Pulmonary artery endothelial cell (primary cell): ENCODE measurements at regions not wholly inside any gene's neighbourhood (a gene's known extent, or its start where the extent isn't known, plus 50 kb on each side); places are given as distances from the start of the nearest gene placed in this dataset.
"Not testable (repeated sequence)": the region's sequence is repeated elsewhere in the genome, so short reads cannot be mapped to it uniquely, and the experiment has no call there.

Experiments used
- DNase-seq: peaks from one replicate; pipeline ENCODE4 v3.0.0-alpha.2; 2011; ENCODE audit warnings: low read depth, low spot score

DNA sequence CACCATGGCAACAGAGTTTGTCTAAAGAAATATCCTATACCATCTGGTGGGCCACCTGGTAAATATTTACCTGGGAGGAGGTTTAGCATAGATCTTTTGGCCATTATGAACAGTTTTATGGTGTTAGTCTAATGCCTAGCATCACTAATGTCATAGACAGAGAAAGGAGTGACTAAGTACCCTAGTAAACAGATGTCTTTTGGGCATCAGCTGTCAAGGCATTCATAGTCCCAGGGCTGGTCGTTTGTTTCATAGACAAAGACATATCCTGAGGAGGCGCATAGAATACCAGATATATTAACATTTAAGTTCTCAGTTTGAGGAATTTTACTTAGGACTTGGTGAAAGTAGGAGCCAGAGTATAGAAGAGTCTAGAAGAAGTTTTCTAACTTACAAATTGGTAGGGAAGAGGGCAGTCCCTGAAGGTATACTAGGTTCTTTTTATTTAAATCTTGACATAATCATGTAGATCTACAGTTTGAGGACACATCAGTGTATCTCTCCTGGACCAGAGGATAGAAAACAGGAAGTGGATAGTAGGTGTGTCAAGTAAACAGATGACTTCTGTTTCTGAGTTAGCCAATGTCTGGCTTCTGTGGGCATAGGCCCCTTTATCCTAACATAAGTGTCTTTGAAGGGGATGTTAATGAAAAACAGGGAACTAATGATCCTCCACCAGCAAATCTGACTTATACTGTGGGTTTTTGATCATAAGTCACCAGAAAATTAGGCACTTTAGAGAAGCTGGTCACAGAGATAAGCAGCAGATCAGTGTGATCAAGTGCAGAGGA, 105.0 kb upstream of the PRSS3 start:
- no peak for DNase-seq

GRCh38 chr9:33695299-33695698, 100.1 kb upstream of the PRSS3 start:
- no peak for DNase-seq

- no peak for DNase-seq
Measured at GRCh38 chr9:33695856-33696255, 99.5 kb upstream of the PRSS3 start.

DNA sequence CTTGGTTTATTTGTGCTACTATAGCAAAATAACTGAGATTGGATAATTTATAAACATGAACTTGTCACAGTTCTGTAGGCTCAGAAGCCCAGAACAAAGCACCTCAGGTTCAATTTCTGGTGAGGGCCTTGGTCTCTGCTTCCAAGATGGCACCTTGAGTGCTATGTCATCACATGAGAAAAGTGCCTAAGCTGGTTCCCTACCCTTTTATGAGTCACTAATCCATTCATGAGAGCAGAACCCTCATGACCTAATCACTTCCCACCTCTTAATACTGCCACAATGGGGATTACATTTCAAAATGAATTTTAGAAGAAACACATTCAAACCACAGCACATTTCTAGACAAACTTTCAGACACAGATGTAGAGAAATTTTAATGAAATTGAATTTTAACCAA, 98.2 kb upstream of the PRSS3 start:
- DNase-seq = no peak

DNA sequence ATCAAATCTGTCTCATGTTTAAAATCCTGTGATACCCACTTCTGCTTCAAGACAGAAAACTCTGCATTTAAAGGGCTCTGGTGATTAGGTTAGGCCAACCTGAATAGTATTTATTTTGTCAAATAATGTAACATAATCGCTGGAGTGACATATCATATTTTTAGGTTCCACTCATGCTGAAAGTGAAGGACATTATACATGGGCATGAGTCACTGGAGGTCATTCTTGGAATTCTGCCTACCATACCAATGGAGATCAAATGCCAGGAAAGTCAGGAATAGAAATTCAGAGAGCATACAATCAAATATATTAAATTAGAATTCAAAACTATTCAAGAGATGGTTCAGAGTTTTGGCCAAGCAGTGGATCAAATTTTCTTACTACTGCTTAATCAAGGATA, 97.1 kb upstream of the PRSS3 start:
- no peak for DNase-seq

GRCh38 chr9:33700940-33701339, 94.4 kb upstream of the PRSS3 start:
- not testable (repeated sequence) for DNase-seq

DNA sequence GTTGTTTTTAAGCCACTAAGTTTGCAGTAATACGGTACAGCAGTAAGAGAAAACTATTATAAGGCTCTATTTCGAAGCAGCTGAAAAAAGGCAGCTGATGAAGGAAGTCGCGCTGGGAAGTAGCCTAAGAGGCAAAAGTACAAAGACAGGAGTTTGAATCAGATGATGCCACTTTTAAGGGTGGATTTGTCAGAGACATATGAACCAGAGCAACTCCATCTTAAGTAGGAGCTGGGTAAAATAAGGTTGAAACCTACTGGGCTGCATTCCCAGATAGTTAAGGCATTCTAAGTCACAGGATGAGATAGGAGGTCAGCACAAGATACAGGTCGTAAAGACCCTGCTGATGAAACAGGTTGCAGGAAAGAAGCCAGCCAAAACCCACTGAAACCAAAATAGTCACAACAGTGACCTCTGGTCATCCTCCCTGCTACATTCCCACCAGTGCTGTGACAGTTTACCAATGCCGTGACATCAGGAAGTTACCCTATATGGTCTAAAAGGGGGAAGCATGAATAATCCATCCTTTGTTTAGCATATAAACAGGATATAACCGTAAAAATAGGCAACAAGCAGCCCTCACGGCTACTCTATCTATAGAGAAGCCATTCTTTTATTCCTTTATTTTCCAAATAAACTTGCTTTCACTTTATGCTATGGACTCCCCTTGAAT, 91.8 kb upstream of the PRSS3 start:
- no peak for DNase-seq

GRCh38 chr9:33705440-33705839, 89.9 kb upstream of the PRSS3 start:
- not testable (repeated sequence) for DNase-seq

GRCh38 chr9:33708441-33708840, 86.9 kb upstream of the PRSS3 start:
- no peak for DNase-seq

DNA sequence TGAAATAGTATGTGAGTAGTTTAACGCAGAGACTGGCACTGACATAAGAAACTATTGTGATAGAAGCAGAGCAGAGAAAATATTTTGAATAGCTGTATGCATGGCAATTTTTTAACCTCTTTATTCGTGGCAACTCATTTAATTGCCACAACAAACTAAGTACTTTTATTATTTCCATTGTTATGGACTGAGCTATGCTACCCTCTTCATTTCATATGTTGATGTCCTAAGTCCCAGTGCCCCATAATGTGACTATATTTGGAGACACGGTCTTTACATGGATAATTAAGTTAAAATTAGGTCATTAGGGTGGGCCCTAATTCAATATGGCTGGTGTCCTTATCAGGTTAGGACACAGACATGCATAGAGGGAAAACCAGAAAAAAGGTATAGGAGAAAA, 86.1 kb upstream of the PRSS3 start:
- no peak for DNase-seq

- DNase-seq = not testable (repeated sequence)
Measured at GRCh38 chr9:33711418-33711817, 83.9 kb upstream of the PRSS3 start.

- DNase-seq = no peak
Measured at GRCh38 chr9:33714989-33715388, 80.4 kb upstream of the PRSS3 start.

GRCh38 chr9:33718987-33719386, 76.4 kb upstream of the PRSS3 start:
- peak; percentile 46 for DNase-seq

DNA sequence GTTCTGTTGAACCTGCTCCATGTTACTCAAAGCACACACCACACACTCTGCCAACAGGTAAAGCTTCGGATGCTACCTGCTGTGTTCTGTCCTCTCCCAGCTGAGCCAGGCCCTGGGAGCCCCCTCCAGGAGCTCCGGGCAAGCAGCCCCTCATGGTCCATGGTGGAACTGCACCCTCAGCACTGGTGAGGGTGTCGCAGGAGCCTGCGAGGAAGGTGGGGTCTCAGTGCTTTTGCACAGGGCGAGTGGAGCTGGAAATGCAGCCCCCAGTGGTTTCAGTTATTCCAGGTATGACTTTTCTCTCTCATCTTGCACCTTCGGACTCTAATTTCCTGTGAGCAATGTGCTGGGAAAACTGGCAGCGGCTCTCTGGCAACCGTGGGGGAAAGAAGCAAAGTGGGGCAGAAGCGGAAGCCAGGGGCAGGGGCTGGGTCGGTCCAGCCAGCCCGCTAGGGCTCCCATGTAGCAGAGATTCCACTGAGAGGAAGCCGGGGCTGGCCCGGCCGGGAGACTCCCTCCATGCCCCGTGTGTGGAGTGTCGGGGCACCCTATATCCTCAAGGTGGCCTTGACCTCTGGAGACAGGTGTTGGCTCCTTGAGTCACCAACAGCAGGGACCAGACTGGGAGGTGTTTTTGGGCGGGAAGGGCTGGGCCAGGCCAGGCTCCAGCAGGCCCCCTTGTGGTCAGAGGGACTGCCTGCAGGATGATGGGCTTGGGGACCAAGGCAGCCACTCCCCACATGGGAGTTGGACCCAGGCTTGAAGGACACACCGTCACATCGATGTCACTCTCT, 75.6 kb upstream of the PRSS3 start:
- DNase-seq = no peak

GRCh38 chr9:33721674-33722358, 73.5 kb upstream of the PRSS3 start:
- DNase-seq = peak; percentile 37

GRCh38 chr9:33722359-33722675, 73.0 kb upstream of the PRSS3 start:
- no peak for DNase-seq

DNA sequence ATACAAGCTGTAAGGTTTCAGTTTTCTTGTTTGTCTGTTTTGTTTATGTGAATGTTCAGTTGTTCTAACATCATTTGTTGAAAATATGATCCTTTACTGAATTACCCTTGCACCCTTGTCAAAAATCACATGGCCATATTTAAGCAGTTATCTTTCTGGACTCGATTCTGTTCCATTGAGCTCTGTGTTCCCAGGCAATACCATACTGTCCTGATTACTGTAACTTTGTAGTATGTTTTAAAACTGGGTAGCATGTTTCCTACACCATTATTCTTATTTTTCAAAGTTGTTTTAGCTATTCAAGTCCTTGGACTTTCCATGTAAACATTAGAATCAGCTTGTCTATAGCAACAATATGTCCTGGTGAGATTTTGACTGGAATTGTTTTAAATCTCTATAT, 66.7 kb upstream of the PRSS3 start:
- no peak for DNase-seq

- DNase-seq = no peak
Measured at GRCh38 chr9:33731142-33731541, 64.2 kb upstream of the PRSS3 start.

DNA sequence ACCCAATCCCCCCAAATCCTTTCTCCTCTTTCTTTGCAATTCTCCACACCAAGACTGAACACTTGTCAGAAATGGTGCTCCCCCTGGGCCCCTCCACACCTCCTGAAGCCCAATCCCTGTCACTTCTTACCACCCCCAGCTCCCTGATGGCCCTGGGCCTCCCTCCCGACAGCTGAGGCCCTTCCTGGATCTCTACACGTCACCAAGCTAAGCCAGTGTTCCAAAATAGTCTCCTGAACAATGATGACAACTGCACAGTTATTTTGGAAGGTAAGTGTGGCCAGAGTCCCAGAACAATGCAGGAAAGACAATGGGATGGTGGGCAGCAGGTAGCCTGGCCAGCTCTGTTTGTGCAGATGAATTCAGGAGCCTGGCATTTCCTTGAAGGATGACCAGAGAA, 63.7 kb upstream of the PRSS3 start:
- DNase-seq = no peak

- not testable (repeated sequence) for DNase-seq
Measured at GRCh38 chr9:33734247-33734940, 61.0 kb upstream of the PRSS3 start.
